ENCODE measurements at regions not wholly inside any gene's neighbourhood (a gene's known extent, or its start where the extent isn't known, plus 50 kb on each side); places are given as distances from the start of the nearest gene placed in this dataset.
"Not testable (repeated sequence)": the region's sequence is repeated elsewhere in the genome, so short reads cannot be mapped to it uniquely, and the experiment has no call there.

GRCh38 chr20:25848222-25848621, 151.6 kb upstream of the ZNF337 start:
- DNase-seq (ENCODE audit: low read depth in 1 of 2, low spot score in 1 of 2), result no peak

GRCh38 chr20:25844640-25845039, 148.0 kb upstream of the ZNF337 start:
- DNase-seq (ENCODE audit: low read depth in 1 of 2, low spot score in 1 of 2), result not testable (repeated sequence)

GRCh38 chr20:25813511-25813910, 116.9 kb upstream of the ZNF337 start:
- DNase-seq (ENCODE audit: low read depth in 1 of 2, low spot score in 1 of 2), result not testable (repeated sequence)

GRCh38 chr20:25798174-25798993, 101.7 kb upstream of the ZNF337 start:
- not testable (repeated sequence) for DNase-seq (ENCODE audit: low read depth in 1 of 2, low spot score in 1 of 2)

GRCh38 chr20:25797062-25797461, 100.4 kb upstream of the ZNF337 start:
- DNase-seq (ENCODE audit: low read depth in 1 of 2, low spot score in 1 of 2), result not testable (repeated sequence)

GRCh38 chr20:25777241-25777640, 80.6 kb upstream of the ZNF337 start:
- DNase-seq (ENCODE audit: low read depth in 1 of 2, low spot score in 1 of 2), result not testable (repeated sequence)

- not testable (repeated sequence) for DNase-seq (ENCODE audit: low read depth in 1 of 2, low spot score in 1 of 2)
These were observed 78.1 kb upstream of the ZNF337 start for GRCh38 chr20:25774711-25775110.

GRCh38 chr20:25774203-25774602, 77.5 kb upstream of the ZNF337 start:
- DNase-seq (ENCODE audit: low read depth in 1 of 2, low spot score in 1 of 2), result not testable (repeated sequence)

- not testable (repeated sequence) for DNase-seq (ENCODE audit: low read depth in 1 of 2, low spot score in 1 of 2)
These were observed 75.8 kb upstream of the ZNF337 start for GRCh38 chr20:25772437-25772836.

GRCh38 chr20:25771818-25772217, 75.2 kb upstream of the ZNF337 start:
- not testable (repeated sequence) for DNase-seq (ENCODE audit: low read depth in 1 of 2, low spot score in 1 of 2)

- no peak for DNase-seq (ENCODE audit: low read depth in 1 of 2, low spot score in 1 of 2)
These were observed 64.9 kb upstream of the ZNF337 start for GRCh38 chr20:25761596-25761995.

- DNase-seq (ENCODE audit: low read depth in 1 of 2, low spot score in 1 of 2), result not testable (repeated sequence)
These were observed 64.4 kb upstream of the ZNF337 start for GRCh38 chr20:25761046-25761445.

- DNase-seq (ENCODE audit: low read depth in 1 of 2, low spot score in 1 of 2), result peak; percentile 25 to 44
These were observed 54.4 kb upstream of the ZNF337 start for GRCh38 chr20:25750765-25751696.

- no peak for DNase-seq (ENCODE audit: low read depth in 1 of 2, low spot score in 1 of 2)
These were observed 53.6 kb upstream of the ZNF337 start for GRCh38 chr20:25750220-25750764.

- DNase-seq (ENCODE audit: low read depth in 1 of 2, low spot score in 1 of 2), result no peak
These were observed 53.0 kb upstream of the ZNF337 start for GRCh38 chr20:25749649-25750048.

Measured in activated CD4-positive, alpha-beta T cell treated with anti-CD3 and anti-CD28 coated beads, Interleukin-2, amount 50 U/mL, for 24 hours (primary cell).